Right hindlimb (tissue), 1 donor: ENCODE measurements at regions not wholly inside any gene's neighbourhood (a gene's known extent, or its start where the extent isn't known, plus 50 kb on each side); places are given as distances from the start of the nearest gene placed in this dataset.

Source experiments
- DNase-seq: peaks from one replicate; pipeline ENCODE4 v3.0.0-alpha.2; 2018

DNA sequence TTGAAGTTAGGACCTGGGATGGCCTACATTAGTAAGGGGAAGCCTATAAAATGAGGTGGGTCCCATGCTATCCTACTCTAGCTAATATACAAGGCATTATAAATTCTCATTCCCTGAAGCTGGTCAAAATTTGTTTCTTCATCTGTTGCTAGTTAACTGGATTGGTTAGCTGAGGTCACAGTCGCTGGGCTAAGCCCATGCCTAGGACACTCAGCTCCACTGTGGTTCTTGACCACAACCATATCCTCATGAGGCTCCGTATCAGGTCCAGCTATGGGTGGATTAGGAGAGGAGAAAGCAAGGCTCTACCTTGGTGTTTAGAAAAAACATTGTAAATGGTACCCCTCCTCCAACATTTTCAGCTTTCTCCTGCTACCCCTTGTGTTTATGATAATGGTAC lies 52.8 kb upstream of the RAI14 start:
- no peak for DNase-seq

DNA sequence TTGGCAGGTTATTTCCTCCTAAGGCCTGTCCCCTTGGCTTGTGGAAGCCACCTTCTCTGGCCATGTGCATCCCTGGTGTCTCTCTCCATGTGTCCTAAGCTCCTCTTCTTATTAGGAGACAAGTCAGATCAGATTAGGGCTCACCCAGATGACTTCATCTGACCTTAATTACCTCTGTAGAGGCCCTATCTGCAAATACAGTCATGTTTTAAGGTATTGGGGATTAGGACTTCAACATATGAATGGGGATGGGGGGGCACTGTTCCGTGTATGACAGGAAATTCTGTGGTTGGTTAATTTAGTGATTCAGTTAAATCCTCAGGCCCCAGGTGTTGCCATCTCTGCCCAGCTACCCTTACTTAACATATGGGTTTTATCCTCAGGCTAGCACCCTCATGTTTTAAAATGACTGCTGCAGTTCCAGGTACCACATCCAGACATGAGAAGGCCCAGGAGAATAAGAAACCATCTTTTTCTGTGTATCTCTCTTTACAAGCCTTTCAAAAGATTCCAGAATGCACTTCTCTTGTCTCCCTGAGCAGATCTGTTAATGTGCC lies 51.9 kb upstream of the RAI14 start:
- no peak for DNase-seq

DNA sequence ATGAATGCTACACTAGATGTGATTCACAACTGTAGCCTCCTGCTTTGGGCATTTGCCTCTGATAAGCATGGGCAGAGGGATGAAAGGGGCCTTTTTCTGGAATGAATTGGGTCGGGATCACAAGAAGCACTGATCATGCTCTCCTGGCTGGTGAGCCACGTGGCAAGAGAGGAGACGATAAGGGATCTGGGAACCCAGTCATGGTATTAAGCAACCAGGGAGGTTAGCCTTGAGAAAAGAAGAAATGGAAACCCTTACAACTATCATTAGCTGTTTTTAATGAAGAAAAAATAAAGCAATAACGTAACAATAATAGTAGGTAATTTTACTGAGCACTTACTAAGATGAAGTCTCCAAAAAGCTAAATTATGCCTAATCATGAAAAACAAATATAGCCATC lies 50.0 kb upstream of the RAI14 start:
- no peak for DNase-seq
